HCT116 (cell line): ENCODE measurements at regions not wholly inside any gene's neighbourhood (a gene's known extent, or its start where the extent isn't known, plus 50 kb on each side); places are given as distances from the start of the nearest gene placed in this dataset.

Source experiments
- ATAC-seq: fragments of 200-7000 bp; cut with Tn5 transposase; 2 replicates; pipeline ENCODE4 v1.9.1; 2020; ENCODE audit warnings: mild to moderate bottlenecking, moderate library complexity
- BruUV-seq: library from RNA; stranded (reverse); fragments of 400-500 nt; replicated peaks from 2 replicates; lab custom pipeline; 2021; lab: Mats Ljungman, UMichigan
- CTCF ChIA-PET: fragments of 300-600 bp; sonication (Branson Sonifier 250); formaldehyde crosslinking; loops from one replicate; lab custom pipeline; 2021; ENCODE audit warnings: antibody characterized with exemption; lab: Charles Lee
- POLR2A ChIA-PET: fragments of 300-600, 350-600 bp; sonication (Branson Sonifier 250); formaldehyde crosslinking; loops from one replicate; lab custom pipeline; 2021; ENCODE audit warnings: antibody characterized with exemption; lab: Charles Lee
- RAD21 ChIA-PET, 2 experiments: fragments of 300-600 bp; sonication (Branson Sonifier 250); formaldehyde crosslinking; loops; one replicate each; lab custom pipeline; 2023; ENCODE audit warnings: low total read pairs in 2 of 2; ENCODE audit not compliant: uncharacterized antibody in 2 of 2, unreplicated experiment in 2 of 2, low non-redundant PET in 1 of 2; lab: Charles Lee
- DNase-seq: peaks from one replicate; pipeline ENCODE4 v3.0.0-alpha.2; 2010; ENCODE audit warnings: low read depth, low spot score
- H2AFZ ChIP-seq: fragments of 200-600 bp; shearing (Covaris generic), sonication (generic); 2 replicates; pipeline ENCODE4 v1.6.1; 2017; ENCODE audit warnings: low read depth, mixed run types, mixed read lengths, antibody characterized with exemption, low read length; ENCODE audit not compliant: poor library complexity, severe bottlenecking
- H3K27ac ChIP-seq: 2 replicates; pipeline ENCODE4 v1.5.1; 2012; ENCODE audit warnings: low read depth, low read length
- H3K27me3 ChIP-seq: fragments of 200-600 bp; sonication (generic); 2 replicates; pipeline ENCODE4 v1.6.1; 2016; ENCODE audit warnings: mixed run types, low read length, mixed read lengths; ENCODE audit not compliant: insufficient read depth
- H3K36me3 ChIP-seq, 2 experiments: fragments of 200-500 bp in 1 of 2; fragments of 200-600 bp in 1 of 2; sonication (Bioruptor generic) in 1 of 2; sonication (generic) in 1 of 2; 2 replicates each; pipeline versions ENCODE4 v1.5.1 to v1.6.1; 2014 to 2016; ENCODE audit warnings: low read length in 2 of 2, inconsistent platforms in 1 of 2, mixed read lengths in 1 of 2, mixed run types in 1 of 2; ENCODE audit not compliant: insufficient read depth in 2 of 2, control insufficient read depth in 1 of 2
- H3K4me1 ChIP-seq, 2 experiments: fragments of 200-600 bp in 1 of 2; sonication (generic) in 1 of 2; 2 replicates each; pipeline versions ENCODE4 v1.5.1 to v1.6.1; 2012 to 2017; ENCODE audit warnings: low read length in 2 of 2, inconsistent platforms in 1 of 2, mild to moderate bottlenecking in 1 of 2, mixed read lengths in 1 of 2, mixed run types in 1 of 2, moderate library complexity in 1 of 2; ENCODE audit not compliant: insufficient read depth in 2 of 2, control insufficient read depth in 1 of 2
- H3K4me2 ChIP-seq: fragments of 200-600 bp; sonication (generic); 2 replicates; pipeline ENCODE4 v1.6.1; 2017; ENCODE audit warnings: mixed run types, low read length, mixed read lengths
- H3K4me3 ChIP-seq, 2 experiments: fragments of 200-600 bp in 1 of 2; sonication (generic) in 1 of 2; replicated peaks in 1 of 2; 2 replicates each; pipeline ENCODE4 v1.5.1; 2011 to 2016; ENCODE audit warnings: low read length in 2 of 2, control low read depth in 1 of 2, low read depth in 1 of 2, mild to moderate bottlenecking in 1 of 2, mixed read lengths in 1 of 2, mixed run types in 1 of 2
- H3K79me2 ChIP-seq: fragments of 200-600 bp; sonication (generic); 2 replicates; pipeline ENCODE4 v1.6.1; 2017; ENCODE audit warnings: mild to moderate bottlenecking, mixed run types, low read length, moderate library complexity, mixed read lengths; ENCODE audit not compliant: insufficient read depth
- H3K9ac ChIP-seq: fragments of 200-600 bp; sonication (generic); 2 replicates; pipeline ENCODE4 v1.6.1; 2016; ENCODE audit warnings: low read length, mixed read lengths
- H3K9me2 ChIP-seq: fragments of 200-600 bp; sonication (generic), shearing (Covaris generic); 2 replicates; pipeline ENCODE4 v1.6.1; 2017; ENCODE audit warnings: mixed run types, mild to moderate bottlenecking, moderate library complexity; ENCODE audit not compliant: insufficient read depth
- H3K9me3 ChIP-seq, 2 experiments: fragments of 200-500 bp in 1 of 2; fragments of 200-600 bp in 1 of 2; sonication (Bioruptor generic) in 1 of 2; sonication (generic) in 1 of 2; 2 replicates each; pipeline ENCODE4 v1.6.1; 2014 to 2017; ENCODE audit warnings: low read length in 2 of 2, mixed read lengths in 2 of 2, inconsistent platforms in 1 of 2, low read depth in 1 of 2, mild to moderate bottlenecking in 1 of 2, mixed run types in 1 of 2, moderate library complexity in 1 of 2; ENCODE audit not compliant: control insufficient read depth in 1 of 2, insufficient read depth in 1 of 2
- H4K20me1 ChIP-seq: fragments of 200-600 bp; sonication (generic), shearing (Covaris generic); 2 replicates; pipeline ENCODE4 v1.6.1; 2017; ENCODE audit warnings: mixed run types, mild to moderate bottlenecking, moderate library complexity; ENCODE audit not compliant: insufficient read depth
- CBX3 ChIP-seq: IDR thresholded peaks from 2 replicates; pipeline ENCODE4 v1.6.1; 2012; ENCODE audit warnings: low read depth
- EGR1 ChIP-seq: IDR thresholded peaks from 2 replicates; pipeline ENCODE4 v1.6.1; 2012; ENCODE audit warnings: low read depth
- FOSL1 ChIP-seq: IDR thresholded peaks from 2 replicates; pipeline ENCODE4 v1.6.1; 2012; ENCODE audit warnings: low read depth
- POLR2A ChIP-seq: IDR thresholded peaks from 2 replicates; pipeline ENCODE4 v1.7.0; 2011; ENCODE audit warnings: borderline replicate concordance; ENCODE audit not compliant: insufficient read depth, insufficient read length; ENCODE audit errors: extremely low read depth
- POLR2AphosphoS5 ChIP-seq: IDR thresholded peaks from 2 replicates; pipeline ENCODE4 v1.6.1; 2011; ENCODE audit warnings: mild to moderate bottlenecking, low read depth, low read length, moderate library complexity
- RAD21 ChIP-seq: IDR thresholded peaks from 2 replicates; pipeline ENCODE4 v1.6.1; 2012; ENCODE audit warnings: low read depth, mild to moderate bottlenecking
- REST ChIP-seq: IDR thresholded peaks from 2 replicates; pipeline ENCODE4 v1.6.1; 2012; ENCODE audit warnings: low read depth
- TCF7L2 ChIP-seq: IDR thresholded peaks from 2 replicates; pipeline ENCODE4 v1.7.0; 2011; ENCODE audit warnings: borderline replicate concordance, inconsistent platforms; ENCODE audit not compliant: insufficient read depth, insufficient read length; ENCODE audit errors: extremely low read depth
- intact Hi-C: fragments of 100-400 bp; cut with micrococcal nuclease; formaldehyde crosslinking; loops from 2 replicates; pipeline ENCODE4 v1.10.0; 2022
- TF ChIP-seq, protein P1 (sequence below): IDR thresholded peaks from 2 replicates; pipeline ENCODE4 v1.6.1; 2012
- TF ChIP-seq, protein P2 (sequence below): IDR thresholded peaks from 2 replicates; pipeline ENCODE4 v1.6.1; 2012

- no peaks in the 10 kb centered on the region for H3K9me3 ChIP-seq
- BruUV-seq, result no TSS peak
- H3K27ac ChIP-seq, result no peak overlapping the region
- CTCF ChIA-PET, result no interaction called here
- intact Hi-C loops, result no loop called here
- H3K9ac ChIP-seq, result no peak overlapping the region
- TF ChIP-seq REST, result no peak
- TF ChIP-seq FOSL1, result no peak
- no peak for TF ChIP-seq POLR2AphosphoS5
- TF ChIP-seq POLR2A, result no peak
- TF ChIP-seq, protein P1, sequence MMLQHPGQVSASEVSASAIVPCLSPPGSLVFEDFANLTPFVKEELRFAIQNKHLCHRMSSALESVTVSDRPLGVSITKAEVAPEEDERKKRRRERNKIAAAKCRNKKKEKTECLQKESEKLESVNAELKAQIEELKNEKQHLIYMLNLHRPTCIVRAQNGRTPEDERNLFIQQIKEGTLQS, result no peak
- TF ChIP-seq, protein P2, sequence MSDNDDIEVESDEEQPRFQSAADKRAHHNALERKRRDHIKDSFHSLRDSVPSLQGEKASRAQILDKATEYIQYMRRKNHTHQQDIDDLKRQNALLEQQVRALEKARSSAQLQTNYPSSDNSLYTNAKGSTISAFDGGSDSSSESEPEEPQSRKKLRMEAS, result no peak
- no peak for TF ChIP-seq TCF7L2
- TF ChIP-seq EGR1, result no peak
- TF ChIP-seq RAD21, result no peak
- TF ChIP-seq CBX3, result no peak
- TF ChIP-seq, all 23 proteins: peak for 0
- Histone ChIP-seq H3K4me1 (peaks cover 0 to 20% of the 10 kb centered on the region in 2 experiments; a peak in 2 of 4 replicates), H3K36me3 (no peaks in the 10 kb centered on the region), H3K4me3 (no peak overlapping the region), H3K4me2 (no peak overlapping the region), H4K20me1 (no peaks in the 10 kb centered on the region), H2AFZ (no peak overlapping the region), H3K27me3 (no peaks in the 10 kb centered on the region), H3K9me2 (no peaks in the 10 kb centered on the region), H3K79me2 (no peaks in the 10 kb centered on the region)
- DNase-seq (no peak), ATAC-seq (no peak)
- ChIA-PET RAD21 (no interaction called here), POLR2A (no interaction called here)
These were observed 55.6 kb upstream of the CCND1 start for GRCh38 chr11:69585385-69585784.
